ENCODE measurements at regions not wholly inside any gene's neighbourhood (a gene's known extent, or its start where the extent isn't known, plus 50 kb on each side); places are given as distances from the start of the nearest gene placed in this dataset.

- Histone ChIP-seq H4K8ac (ENCODE audit: low read depth, low read length) (no peak overlapping the region), H3K9ac (ENCODE audit: low read length) (no peak overlapping the region), H3K79me1 (ENCODE audit: low read length) (no peaks in the 10 kb centered on the region), H3K18ac (ENCODE audit: low read length) (no peak overlapping the region), H3K23ac (ENCODE audit: low read length) (no peak overlapping the region), H3K4me3 (ENCODE audit: low read length) (no peak overlapping the region), H3K79me2 (ENCODE audit: control insufficient read depth, insufficient read depth, low read length) (no peaks in the 10 kb centered on the region), H3K27ac (ENCODE audit: low read depth, low read length) (no peak overlapping the region), H2BK5ac (ENCODE audit: low read length) (no peak overlapping the region), H4K5ac (ENCODE audit: low read length) (no peak overlapping the region), H3K4ac (ENCODE audit: low read depth, low read length) (no peak overlapping the region), H3K27me3 (ENCODE audit: insufficient read depth, low read length, poor library complexity) (no peaks in the 10 kb centered on the region), H2BK15ac (replicated peaks; ENCODE audit: low read depth) (no peak overlapping the region), H3K56ac (ENCODE audit: low read length) (no peak overlapping the region), H2BK120ac (ENCODE audit: low read depth, low read length) (no peak overlapping the region), H2AK5ac (ENCODE audit: low read length) (no peak overlapping the region), H3K36me3 (ENCODE audit: control insufficient read depth, insufficient read depth, low read length) (no peaks in the 10 kb centered on the region), H3K4me1 (ENCODE audit: control insufficient read depth, low read depth, low read length) (no peaks in the 10 kb centered on the region), H3K4me2 (ENCODE audit: low read length) (no peak overlapping the region)
- no CpG with 5 or more reads among the region's 3 CpGs for WGBS (ENCODE audit: extremely low coverage, insufficient coverage, low lambda C conversion rate)
- DNase-seq, result no peak
These were observed 1627.0 kb downstream of the PCDH9 start for GRCh38 chr13:65603160-65603559.

GRCh38 chr13:65601855-65602254, 1628.3 kb downstream of the PCDH9 start:
- no peak overlapping the region for H2BK120ac ChIP-seq (ENCODE audit: low read depth, low read length)
- H2BK15ac ChIP-seq (replicated peaks; ENCODE audit: low read depth), result no peak overlapping the region
- H3K4ac ChIP-seq (ENCODE audit: low read depth, low read length), result no peak overlapping the region
- H4K8ac ChIP-seq (ENCODE audit: low read depth, low read length), result no peak overlapping the region
- H3K79me1 ChIP-seq (ENCODE audit: low read length), result no peaks in the 10 kb centered on the region
- no CpG with 5 or more reads among the region's 1 CpG for WGBS (ENCODE audit: extremely low coverage, insufficient coverage, low lambda C conversion rate)
- H3K27ac ChIP-seq (ENCODE audit: low read depth, low read length), result no peak overlapping the region
- H3K4me2 ChIP-seq (ENCODE audit: low read length), result no peak overlapping the region
- no peaks in the 10 kb centered on the region for H3K79me2 ChIP-seq (ENCODE audit: control insufficient read depth, insufficient read depth, low read length)
- H3K4me3 ChIP-seq (ENCODE audit: low read length), result no peak overlapping the region
- H3K18ac ChIP-seq (ENCODE audit: low read length), result no peak overlapping the region
- H3K56ac ChIP-seq (ENCODE audit: low read length), result no peak overlapping the region
- no peak overlapping the region for H2BK5ac ChIP-seq (ENCODE audit: low read length)
- H4K5ac ChIP-seq (ENCODE audit: low read length), result no peak overlapping the region
- H3K9ac ChIP-seq (ENCODE audit: low read length), result no peak overlapping the region
- no peak overlapping the region for H3K23ac ChIP-seq (ENCODE audit: low read length)
- H2AK5ac ChIP-seq (ENCODE audit: low read length), result no peak overlapping the region
- H3K4me1 ChIP-seq (ENCODE audit: control insufficient read depth, low read depth, low read length), result no peaks in the 10 kb centered on the region
- no peak for DNase-seq
- no peaks in the 10 kb centered on the region for H3K36me3 ChIP-seq (ENCODE audit: control insufficient read depth, insufficient read depth, low read length)
- no peaks in the 10 kb centered on the region for H3K27me3 ChIP-seq (ENCODE audit: insufficient read depth, low read length, poor library complexity)

- WGBS (ENCODE audit: extremely low coverage, insufficient coverage, low lambda C conversion rate), result no CpG with 5 or more reads among the region's 4 CpGs
- Histone ChIP-seq H3K4me1 (ENCODE audit: control insufficient read depth, low read depth, low read length) (no peaks in the 10 kb centered on the region), H3K18ac (ENCODE audit: low read length) (no peak overlapping the region), H4K8ac (ENCODE audit: low read depth, low read length) (no peak overlapping the region), H3K27ac (ENCODE audit: low read depth, low read length) (no peak overlapping the region), H3K4ac (ENCODE audit: low read depth, low read length) (no peak overlapping the region), H3K23ac (ENCODE audit: low read length) (no peak overlapping the region), H2AK5ac (ENCODE audit: low read length) (no peak overlapping the region), H4K5ac (ENCODE audit: low read length) (no peak overlapping the region), H3K4me3 (ENCODE audit: low read length) (no peak overlapping the region), H3K79me2 (ENCODE audit: control insufficient read depth, insufficient read depth, low read length) (no peaks in the 10 kb centered on the region), H2BK15ac (replicated peaks; ENCODE audit: low read depth) (no peak overlapping the region), H2BK120ac (ENCODE audit: low read depth, low read length) (no peak overlapping the region), H2BK5ac (ENCODE audit: low read length) (no peak overlapping the region), H3K79me1 (ENCODE audit: low read length) (no peaks in the 10 kb centered on the region), H3K4me2 (ENCODE audit: low read length) (no peak overlapping the region), H3K9ac (ENCODE audit: low read length) (no peak overlapping the region), H3K36me3 (ENCODE audit: control insufficient read depth, insufficient read depth, low read length) (no peaks in the 10 kb centered on the region), H3K56ac (ENCODE audit: low read length) (no peak overlapping the region), H3K27me3 (ENCODE audit: insufficient read depth, low read length, poor library complexity) (no peaks in the 10 kb centered on the region)
- no peak for DNase-seq
These were observed 1629.4 kb downstream of the PCDH9 start for GRCh38 chr13:65600702-65601101.

- no peaks in the 10 kb centered on the region for H3K4me1 ChIP-seq (ENCODE audit: control insufficient read depth, low read depth, low read length)
- H2BK120ac ChIP-seq (ENCODE audit: low read depth, low read length), result no peak overlapping the region
- H3K79me2 ChIP-seq (ENCODE audit: control insufficient read depth, insufficient read depth, low read length), result no peaks in the 10 kb centered on the region
- no peak overlapping the region for H4K8ac ChIP-seq (ENCODE audit: low read depth, low read length)
- H3K4me2 ChIP-seq (ENCODE audit: low read length), result no peak overlapping the region
- H3K18ac ChIP-seq (ENCODE audit: low read length), result no peak overlapping the region
- no CpG with 5 or more reads among the region's 1 CpG for WGBS (ENCODE audit: extremely low coverage, insufficient coverage, low lambda C conversion rate)
- no peak overlapping the region for H3K27ac ChIP-seq (ENCODE audit: low read depth, low read length)
- no peaks in the 10 kb centered on the region for H3K36me3 ChIP-seq (ENCODE audit: control insufficient read depth, insufficient read depth, low read length)
- no peaks in the 10 kb centered on the region for H3K79me1 ChIP-seq (ENCODE audit: low read length)
- peak; percentile 47 for DNase-seq
- no peak overlapping the region for H2AK5ac ChIP-seq (ENCODE audit: low read length)
- no peak overlapping the region for H2BK5ac ChIP-seq (ENCODE audit: low read length)
- H3K4me3 ChIP-seq (ENCODE audit: low read length), result no peak overlapping the region
- H4K5ac ChIP-seq (ENCODE audit: low read length), result no peak overlapping the region
- H3K27me3 ChIP-seq (ENCODE audit: insufficient read depth, low read length, poor library complexity), result no peaks in the 10 kb centered on the region
- no peak overlapping the region for H3K56ac ChIP-seq (ENCODE audit: low read length)
- no peak overlapping the region for H3K23ac ChIP-seq (ENCODE audit: low read length)
- no peak overlapping the region for H2BK15ac ChIP-seq (replicated peaks; ENCODE audit: low read depth)
- no peak overlapping the region for H3K9ac ChIP-seq (ENCODE audit: low read length)
- H3K4ac ChIP-seq (ENCODE audit: low read depth, low read length), result no peak overlapping the region
These were observed 1632.0 kb downstream of the PCDH9 start for GRCh38 chr13:65597839-65598818.

- no peak overlapping the region for H2BK15ac ChIP-seq (replicated peaks; ENCODE audit: low read depth)
- no peak overlapping the region for H3K23ac ChIP-seq (ENCODE audit: low read length)
- no peaks in the 10 kb centered on the region for H3K79me2 ChIP-seq (ENCODE audit: control insufficient read depth, insufficient read depth, low read length)
- no peak overlapping the region for H4K8ac ChIP-seq (ENCODE audit: low read depth, low read length)
- H3K27ac ChIP-seq (ENCODE audit: low read depth, low read length), result no peak overlapping the region
- no peak overlapping the region for H3K4me2 ChIP-seq (ENCODE audit: low read length)
- H3K56ac ChIP-seq (ENCODE audit: low read length), result no peak overlapping the region
- H2BK5ac ChIP-seq (ENCODE audit: low read length), result no peak overlapping the region
- WGBS (ENCODE audit: extremely low coverage, insufficient coverage, low lambda C conversion rate), result no CpG with 5 or more reads among the region's 2 CpGs
- no peak overlapping the region for H3K9ac ChIP-seq (ENCODE audit: low read length)
- no peak overlapping the region for H2AK5ac ChIP-seq (ENCODE audit: low read length)
- H3K27me3 ChIP-seq (ENCODE audit: insufficient read depth, low read length, poor library complexity), result no peaks in the 10 kb centered on the region
- no peak for DNase-seq
- no peak overlapping the region for H2BK120ac ChIP-seq (ENCODE audit: low read depth, low read length)
- no peak overlapping the region for H3K4me3 ChIP-seq (ENCODE audit: low read length)
- H3K79me1 ChIP-seq (ENCODE audit: low read length), result no peaks in the 10 kb centered on the region
- no peaks in the 10 kb centered on the region for H3K4me1 ChIP-seq (ENCODE audit: control insufficient read depth, low read depth, low read length)
- H4K5ac ChIP-seq (ENCODE audit: low read length), result no peak overlapping the region
- no peaks in the 10 kb centered on the region for H3K36me3 ChIP-seq (ENCODE audit: control insufficient read depth, insufficient read depth, low read length)
- no peak overlapping the region for H3K18ac ChIP-seq (ENCODE audit: low read length)
- no peak overlapping the region for H3K4ac ChIP-seq (ENCODE audit: low read depth, low read length)
These were observed 1634.2 kb downstream of the PCDH9 start for GRCh38 chr13:65595916-65596315.
